ENCODE measurements at regions not wholly inside any gene's neighbourhood (a gene's known extent, or its start where the extent isn't known, plus 50 kb on each side); places are given as distances from the start of the nearest gene placed in this dataset.

GRCh38 chr18:72324677-72325076, 219.5 kb downstream of the CBLN2 start:
- FAIRE-seq, result no peak
- no peaks in the 10 kb centered on the region for H3K27me3 ChIP-seq (ENCODE audit: control insufficient read depth, extremely low read depth, insufficient read depth, low read length)
- dilution Hi-C loops (cut with MboI; ENCODE audit: extremely low pct_ligation_motif_present, low sequenced_read_pairs), result no loop called here

GRCh38 chr18:72316497-72316896, 227.6 kb downstream of the CBLN2 start:
- dilution Hi-C loops (cut with MboI; ENCODE audit: extremely low pct_ligation_motif_present, low sequenced_read_pairs), result no loop called here
- TF ChIP-seq CTCF (optimal IDR thresholded peaks at IDR 0.05 in 1 of 3, IDR thresholded peaks at IDR 0.05 in 1 of 3, conservative IDR thresholded peaks at IDR 0.05 in 1 of 3; ENCODE audit: extremely low read depth in 1 of 3, insufficient read depth in 2 of 3, low read length in 3 of 3), result no peak
- no peak for TF ChIP-seq EZH2 (IDR thresholded peaks at IDR 0.05; ENCODE audit: low read length)

More at GRCh38 chr18:72324677-72325076, 219.5 kb downstream of the CBLN2 start:
- Histone ChIP-seq H3K9ac (ENCODE audit: control insufficient read depth, extremely low read depth, insufficient read depth, low read length) (no peak overlapping the region), H4K20me1 (ENCODE audit: control insufficient read depth, extremely low read depth, insufficient read depth, low read length) (no peaks in the 10 kb centered on the region), H3K4me1 (ENCODE audit: control insufficient read depth, extremely low read depth, insufficient read depth, low read length) (no peaks in the 10 kb centered on the region), H3K9me3 (ENCODE audit: control insufficient read depth, low read depth, low read length) (no peaks in the 10 kb centered on the region), H3K4me2 (ENCODE audit: control insufficient read depth, extremely low read depth, insufficient read depth, low read depth, low read length) (no peak overlapping the region), H3K79me2 (ENCODE audit: control insufficient read depth, insufficient read depth, low read length) (no peaks in the 10 kb centered on the region), H3K27ac (ENCODE audit: control insufficient read depth, insufficient read depth, low read length) (no peak overlapping the region), H2AFZ (ENCODE audit: control insufficient read depth, low read length) (no peak overlapping the region), H3K9me1 (ENCODE audit: control insufficient read depth, extremely low read depth, insufficient read depth, low read length) (no peaks in the 10 kb centered on the region), H3K4me3 (ENCODE audit: control insufficient read depth in 2 of 3, extremely low read depth in 1 of 3, insufficient read depth in 2 of 3, low read depth in 1 of 3, low read length in 3 of 3) (no peak overlapping the region), H3K36me3 (ENCODE audit: control insufficient read depth in 2 of 2, extremely low read depth in 1 of 2, insufficient read depth in 2 of 2, low read length in 2 of 2) (no peaks in the 10 kb centered on the region)
- TF ChIP-seq EZH2 (IDR thresholded peaks at IDR 0.05; ENCODE audit: low read length), result no peak
- no peak for DNase-seq (ENCODE audit: low read depth, low spot score)

More at GRCh38 chr18:72316497-72316896, 227.6 kb downstream of the CBLN2 start:
- FAIRE-seq (no peak), DNase-seq (ENCODE audit: low read depth, low spot score) (no peak)
- no peak overlapping the region for H3K9ac ChIP-seq (ENCODE audit: control insufficient read depth, extremely low read depth, insufficient read depth, low read length)
- no peak overlapping the region for H2AFZ ChIP-seq (ENCODE audit: control insufficient read depth, low read length)
- H3K4me2 ChIP-seq (ENCODE audit: control insufficient read depth, extremely low read depth, insufficient read depth, low read depth, low read length), result no peak overlapping the region
- H3K9me3 ChIP-seq (ENCODE audit: control insufficient read depth, low read depth, low read length), result peaks cover 2% of the 10 kb centered on the region
- H4K20me1 ChIP-seq (ENCODE audit: control insufficient read depth, extremely low read depth, insufficient read depth, low read length), result no peaks in the 10 kb centered on the region
- no peaks in the 10 kb centered on the region for H3K79me2 ChIP-seq (ENCODE audit: control insufficient read depth, insufficient read depth, low read length)
- H3K4me3 ChIP-seq (ENCODE audit: control insufficient read depth in 2 of 3, extremely low read depth in 1 of 3, insufficient read depth in 2 of 3, low read depth in 1 of 3, low read length in 3 of 3), result no peak overlapping the region
- no peaks in the 10 kb centered on the region for H3K36me3 ChIP-seq (ENCODE audit: control insufficient read depth in 2 of 2, extremely low read depth in 1 of 2, insufficient read depth in 2 of 2, low read length in 2 of 2)
- H3K4me1 ChIP-seq (ENCODE audit: control insufficient read depth, extremely low read depth, insufficient read depth, low read length), result no peaks in the 10 kb centered on the region
- no peak overlapping the region for H3K27ac ChIP-seq (ENCODE audit: control insufficient read depth, insufficient read depth, low read length)
- H3K9me1 ChIP-seq (ENCODE audit: control insufficient read depth, extremely low read depth, insufficient read depth, low read length), result no peaks in the 10 kb centered on the region
- no peaks in the 10 kb centered on the region for H3K27me3 ChIP-seq (ENCODE audit: control insufficient read depth, extremely low read depth, insufficient read depth, low read length)
